Neuronal stem cell (in vitro differentiated cells): ENCODE measurements at regions not wholly inside any gene's neighbourhood (a gene's known extent, or its start where the extent isn't known, plus 50 kb on each side); places are given as distances from the start of the nearest gene placed in this dataset.
A peak's percentile ranks its signal among the peaks of the same experiment; 100 is the strongest.

Experiments used
- DNase-seq: peaks from one replicate; pipeline ENCODE4 v3.0.0-alpha.2; 2013; ENCODE audit warnings: low spot score
- H2AFZ ChIP-seq: one replicate; pipeline ENCODE4 v1.6.1; 2013; ENCODE audit warnings: mild to moderate bottlenecking, low read length, inconsistent platforms
- H2AK5ac ChIP-seq: 2 replicates; pipeline ENCODE4 v1.6.1; 2013; ENCODE audit warnings: low read depth, mild to moderate bottlenecking, inconsistent platforms, low read length, moderate library complexity, mixed read lengths
- H2BK120ac ChIP-seq: 2 replicates; pipeline ENCODE4 v1.6.1; 2013; ENCODE audit warnings: low read depth, mild to moderate bottlenecking, inconsistent platforms, low read length, moderate library complexity, mixed read lengths
- H2BK12ac ChIP-seq: one replicate; pipeline ENCODE4 v1.6.1; 2013; ENCODE audit warnings: low read length, inconsistent platforms
- H2BK15ac ChIP-seq: 2 replicates; pipeline ENCODE4 v1.6.1; 2013; ENCODE audit warnings: mild to moderate bottlenecking, low read length, inconsistent platforms, mixed read lengths
- H2BK5ac ChIP-seq: one replicate; pipeline ENCODE4 v1.6.1; 2013; ENCODE audit warnings: inconsistent platforms, mild to moderate bottlenecking, low read length, moderate library complexity
- H3K14ac ChIP-seq: one replicate; pipeline ENCODE4 v1.6.1; 2013; ENCODE audit warnings: low read length, inconsistent platforms
- H3K18ac ChIP-seq: 2 replicates; pipeline ENCODE4 v1.6.1; 2013; ENCODE audit warnings: low read length, inconsistent platforms
- H3K23ac ChIP-seq: 2 replicates; pipeline ENCODE4 v1.6.1; 2013; ENCODE audit warnings: low read depth, mild to moderate bottlenecking, mixed read lengths, low read length, inconsistent platforms; ENCODE audit not compliant: poor library complexity
- H3K27ac ChIP-seq: replicated peaks from 3 replicates; pipeline ENCODE4 v1.5.1; 2013; ENCODE audit warnings: low read length, inconsistent platforms
- H3K27me3 ChIP-seq, 3 experiments: 2 replicates each; pipeline ENCODE4 v1.6.1; 2013; ENCODE audit warnings: low read length in 3 of 3, mild to moderate bottlenecking in 2 of 3, inconsistent platforms in 1 of 3, low read depth in 1 of 3, mixed read lengths in 1 of 3, moderate library complexity in 1 of 3; ENCODE audit not compliant: control insufficient read depth in 3 of 3, insufficient read depth in 3 of 3
- H3K36me3 ChIP-seq, 2 donors: replicated peaks in 1 of 2; 2 replicates each; pipeline ENCODE4 v1.6.1; 2013; ENCODE audit warnings: low read length in 2 of 2; ENCODE audit not compliant: control insufficient read depth in 2 of 2, insufficient read depth in 2 of 2
- H3K4ac ChIP-seq: 2 replicates; pipeline ENCODE4 v1.6.1; 2013; ENCODE audit warnings: inconsistent platforms, mild to moderate bottlenecking, low read length, moderate library complexity
- H3K4me1 ChIP-seq, 2 donors: 1 replicate in 1 of 2; 2 replicates in 1 of 2; pipeline ENCODE4 v1.6.1; 2013; ENCODE audit warnings: low read length in 2 of 2, low read depth in 1 of 2; ENCODE audit not compliant: control insufficient read depth in 2 of 2, insufficient read depth in 1 of 2
- H3K4me2 ChIP-seq: one replicate; pipeline ENCODE4 v1.6.1; 2013; ENCODE audit warnings: mild to moderate bottlenecking, low read length, inconsistent platforms; ENCODE audit not compliant: insufficient read depth, poor library complexity, severe bottlenecking
- H3K4me3 ChIP-seq, 2 donors: 2 replicates each; pipeline ENCODE4 v1.5.1; 2013; ENCODE audit warnings: low read length in 2 of 2, mild to moderate bottlenecking in 2 of 2, inconsistent platforms in 1 of 2, moderate library complexity in 1 of 2
- H3K79me1 ChIP-seq: one replicate; pipeline ENCODE4 v1.6.1; 2013; ENCODE audit warnings: low read depth, mild to moderate bottlenecking, inconsistent platforms, low read length, moderate library complexity
- H3K9ac ChIP-seq: one replicate; pipeline ENCODE4 v1.6.1; 2013; ENCODE audit warnings: mild to moderate bottlenecking, low read depth, low read length, inconsistent platforms; ENCODE audit not compliant: poor library complexity
- H3K9me3 ChIP-seq, 2 donors: replicated peaks in 1 of 2; 2 replicates each; pipeline versions ENCODE3 to v1.6.1; 2013; ENCODE audit warnings: low read length in 2 of 2, mild to moderate bottlenecking in 2 of 2, inconsistent platforms in 1 of 2, low read depth in 1 of 2, mixed read lengths in 1 of 2, moderate library complexity in 1 of 2; ENCODE audit not compliant: control insufficient read depth in 2 of 2, insufficient read depth in 1 of 2
- H4K8ac ChIP-seq: one replicate; pipeline ENCODE4 v1.6.1; 2013; ENCODE audit warnings: low read depth, mild to moderate bottlenecking, inconsistent platforms, low read length, moderate library complexity
- H4K91ac ChIP-seq: one replicate; pipeline ENCODE4 v1.6.1; 2013; ENCODE audit warnings: low read length, low read depth, mild to moderate bottlenecking, inconsistent platforms; ENCODE audit not compliant: poor library complexity
- WGBS, 2 donors: extraction: QIAGEN DNeasy Blood & Tissue Kit; methylation state at CpG; one replicate each; pipeline ENCODE4 v1.1.7; 2013; ENCODE audit warnings: missing lambda C conversion rate in 2 of 2, mixed read lengths in 1 of 2; ENCODE audit not compliant: insufficient read length in 2 of 2, insufficient replicate concordance in 1 of 2; ENCODE audit errors: extremely low coverage in 2 of 2; 5-methylcytosine and 5-hydroxymethylcytosine counted together

GRCh38 chr3:18190646-18191045 lies 234.5 kb downstream of the SATB1 start:
- Histone ChIP-seq H4K8ac (no peak overlapping the region), H3K27ac (no peak overlapping the region)
- no peak for DNase-seq

GRCh38 chr3:18189282-18190050 lies 235.7 kb downstream of the SATB1 start:
- H3K27me3 ChIP-seq: no peaks in the 10 kb centered on the region
- H2BK12ac ChIP-seq: no peak overlapping the region
- no peak overlapping the region for H2BK5ac ChIP-seq
- H3K23ac ChIP-seq: no peak overlapping the region
- no peak overlapping the region for H3K4ac ChIP-seq
- H2BK15ac ChIP-seq: no peak overlapping the region
- H3K18ac ChIP-seq: no peak overlapping the region
- no peak overlapping the region for H2BK120ac ChIP-seq
- H3K4me1 ChIP-seq: peaks cover 0 to 15% of the 10 kb centered on the region in 2 donors
- no peak overlapping the region for H4K8ac ChIP-seq
- H3K27ac ChIP-seq: no peak overlapping the region
- H3K4me2 ChIP-seq: no peak overlapping the region
- no peak overlapping the region for H2AK5ac ChIP-seq
- H3K36me3 ChIP-seq: no peaks in the 10 kb centered on the region
- no peaks in the 10 kb centered on the region for H3K79me1 ChIP-seq
- no peak overlapping the region for H3K14ac ChIP-seq
- no CpG with 5 or more reads among the region's 9 CpGs for WGBS, 2 donors
- H2AFZ ChIP-seq: no peak overlapping the region
- H4K91ac ChIP-seq: no peak overlapping the region
- H3K4me3 ChIP-seq: no peak overlapping the region
- H3K9ac ChIP-seq: no peak overlapping the region
- no peak for DNase-seq
- H3K9me3 ChIP-seq: no peaks in the 10 kb centered on the region

More at GRCh38 chr3:18190646-18191045, 234.5 kb downstream of the SATB1 start:
- Histone ChIP-seq H3K79me1 (no peaks in the 10 kb centered on the region), H2AK5ac (no peak overlapping the region), H3K18ac (no peak overlapping the region), H2BK12ac (no peak overlapping the region), H2BK120ac (no peak overlapping the region), H3K36me3 (no peaks in the 10 kb centered on the region), H3K9ac (no peak overlapping the region), H2BK15ac (no peak overlapping the region), H3K4me2 (no peak overlapping the region), H3K27me3 (no peaks in the 10 kb centered on the region), H4K91ac (no peak overlapping the region), H3K23ac (no peak overlapping the region), H3K4me1 (peaks cover 0 to 15% of the 10 kb centered on the region in 2 donors), H3K4ac (no peak overlapping the region), H3K14ac (no peak overlapping the region), H3K9me3 (no peaks in the 10 kb centered on the region), H2BK5ac (no peak overlapping the region), H2AFZ (no peak overlapping the region), H3K4me3 (no peak overlapping the region)

GRCh38 chr3:18188491-18188890 lies 236.6 kb downstream of the SATB1 start:
- H3K23ac ChIP-seq: no peak overlapping the region
- WGBS, 2 donors: no CpG with 5 or more reads among the region's 3 CpGs

GRCh38 chr3:18185624-18186023 lies 239.5 kb downstream of the SATB1 start:
- H3K4me3 ChIP-seq: no peak overlapping the region
- WGBS, 2 donors: no CpG with 5 or more reads among the region's 1 CpG

More at GRCh38 chr3:18188491-18188890, 236.6 kb downstream of the SATB1 start:
- peaks cover 0 to 15% of the 10 kb centered on the region in 2 donors for H3K4me1 ChIP-seq
- H3K14ac ChIP-seq: no peak overlapping the region
- H3K4me2 ChIP-seq: no peak overlapping the region
- H3K9ac ChIP-seq: no peak overlapping the region
- no peak for DNase-seq
- H3K4me3 ChIP-seq: no peak overlapping the region
- no peaks in the 10 kb centered on the region for H3K36me3 ChIP-seq
- no peak overlapping the region for H2AK5ac ChIP-seq
- H2BK5ac ChIP-seq: no peak overlapping the region
- H2BK120ac ChIP-seq: no peak overlapping the region
- no peak overlapping the region for H3K27ac ChIP-seq
- no peaks in the 10 kb centered on the region for H3K27me3 ChIP-seq
- H3K18ac ChIP-seq: peak overlapping the region; percentile 19
- H3K4ac ChIP-seq: no peak overlapping the region
- H4K8ac ChIP-seq: no peak overlapping the region
- no peak overlapping the region for H2BK12ac ChIP-seq
- no peaks in the 10 kb centered on the region for H3K79me1 ChIP-seq
- no peak overlapping the region for H2BK15ac ChIP-seq
- no peak overlapping the region for H2AFZ ChIP-seq
- no peaks in the 10 kb centered on the region for H3K9me3 ChIP-seq
- H4K91ac ChIP-seq: no peak overlapping the region

More at GRCh38 chr3:18185624-18186023, 239.5 kb downstream of the SATB1 start:
- no peak overlapping the region for H3K9ac ChIP-seq
- H3K27me3 ChIP-seq: no peaks in the 10 kb centered on the region
- H4K91ac ChIP-seq: no peak overlapping the region
- peaks cover 0 to 13% of the 10 kb centered on the region in 2 donors for H3K4me1 ChIP-seq
- no peak for DNase-seq
- H4K8ac ChIP-seq: no peak overlapping the region
- H3K23ac ChIP-seq: no peak overlapping the region
- H2BK12ac ChIP-seq: no peak overlapping the region
- H3K4ac ChIP-seq: no peak overlapping the region
- H2BK120ac ChIP-seq: no peak overlapping the region
- no peak overlapping the region for H3K4me2 ChIP-seq
- no peak overlapping the region for H3K14ac ChIP-seq
- no peak overlapping the region for H3K27ac ChIP-seq
- H3K18ac ChIP-seq: no peak overlapping the region
- H2AK5ac ChIP-seq: no peak overlapping the region
- H3K9me3 ChIP-seq: no peaks in the 10 kb centered on the region
- no peak overlapping the region for H2BK5ac ChIP-seq
- no peak overlapping the region for H2AFZ ChIP-seq
- H2BK15ac ChIP-seq: no peak overlapping the region
- H3K36me3 ChIP-seq: no peaks in the 10 kb centered on the region
- no peaks in the 10 kb centered on the region for H3K79me1 ChIP-seq
